Astrocyte (in vitro differentiated cells and primary cell): ENCODE measurements at regions not wholly inside any gene's neighbourhood (a gene's known extent, or its start where the extent isn't known, plus 50 kb on each side); places are given as distances from the start of the nearest gene placed in this dataset.

ENCODE experiments used
- CTCF ChIP-seq: IDR thresholded peaks from 2 replicates; pipeline ENCODE4 v1.5.1; 2011; ENCODE audit warnings: low read depth, mild to moderate bottlenecking, inconsistent platforms, low read length, moderate library complexity; ENCODE audit not compliant: insufficient read depth
- EZH2 ChIP-seq: IDR thresholded peaks from 2 replicates; pipeline ENCODE4 v1.6.1; 2012; ENCODE audit warnings: mild to moderate bottlenecking, low read length, inconsistent platforms; ENCODE audit not compliant: insufficient read depth

- no peak for TF ChIP-seq CTCF
- TF ChIP-seq EZH2: no peak
Measured at GRCh38 chr7:123060446-123060845, 64.9 kb upstream of the TAS2R16 start.
